ENCODE measurements at regions not wholly inside any gene's neighbourhood (a gene's known extent, or its start where the extent isn't known, plus 50 kb on each side); places are given as distances from the start of the nearest gene placed in this dataset.

GRCh38 chr22:44385781-44386180 lies 73.0 kb upstream of the SHISAL1 start:
- no peak for TF ChIP-seq POLR2AphosphoS5 (IDR thresholded peaks at IDR 0.05)
- TF ChIP-seq, protein P1, sequence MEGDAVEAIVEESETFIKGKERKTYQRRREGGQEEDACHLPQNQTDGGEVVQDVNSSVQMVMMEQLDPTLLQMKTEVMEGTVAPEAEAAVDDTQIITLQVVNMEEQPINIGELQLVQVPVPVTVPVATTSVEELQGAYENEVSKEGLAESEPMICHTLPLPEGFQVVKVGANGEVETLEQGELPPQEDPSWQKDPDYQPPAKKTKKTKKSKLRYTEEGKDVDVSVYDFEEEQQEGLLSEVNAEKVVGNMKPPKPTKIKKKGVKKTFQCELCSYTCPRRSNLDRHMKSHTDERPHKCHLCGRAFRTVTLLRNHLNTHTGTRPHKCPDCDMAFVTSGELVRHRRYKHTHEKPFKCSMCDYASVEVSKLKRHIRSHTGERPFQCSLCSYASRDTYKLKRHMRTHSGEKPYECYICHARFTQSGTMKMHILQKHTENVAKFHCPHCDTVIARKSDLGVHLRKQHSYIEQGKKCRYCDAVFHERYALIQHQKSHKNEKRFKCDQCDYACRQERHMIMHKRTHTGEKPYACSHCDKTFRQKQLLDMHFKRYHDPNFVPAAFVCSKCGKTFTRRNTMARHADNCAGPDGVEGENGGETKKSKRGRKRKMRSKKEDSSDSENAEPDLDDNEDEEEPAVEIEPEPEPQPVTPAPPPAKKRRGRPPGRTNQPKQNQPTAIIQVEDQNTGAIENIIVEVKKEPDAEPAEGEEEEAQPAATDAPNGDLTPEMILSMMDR (IDR thresholded peaks at IDR 0.05) = no peak

All from gastroesophageal sphincter (tissue), 3 donors.